ENCODE measurements at regions not wholly inside any gene's neighbourhood (a gene's known extent, or its start where the extent isn't known, plus 50 kb on each side); places are given as distances from the start of the nearest gene placed in this dataset.

- Mint-ChIP-seq H3K27ac (no peak overlapping the region), H3K27me3 (ENCODE audit: low read depth) (no peaks in the 10 kb centered on the region), H3K4me3 (no peak overlapping the region), H3K4me1 (peaks cover 9% of the 10 kb centered on the region), H3K9me3 (peaks cover 3% of the 10 kb centered on the region), H3K36me3 (no peaks in the 10 kb centered on the region)
- no peak for TF ChIP-seq CTCF (IDR thresholded peaks at IDR 0.05; ENCODE audit: unreplicated experiment)
- DNase-seq (ENCODE audit: low spot score in 2 of 2, unreplicated experiment in 2 of 2) = no peak
These were observed 183.0 kb upstream of the C2CD4B start for GRCh38 chr15:62348118-62348517.

- H3K27ac Mint-ChIP-seq = no peak overlapping the region
- peaks cover 9% of the 10 kb centered on the region for H3K4me1 Mint-ChIP-seq
- peaks cover 3% of the 10 kb centered on the region for H3K9me3 Mint-ChIP-seq
- no peaks in the 10 kb centered on the region for H3K27me3 Mint-ChIP-seq (ENCODE audit: low read depth)
- DNase-seq (ENCODE audit: low spot score in 2 of 2, unreplicated experiment in 2 of 2) = no peak
- no peaks in the 10 kb centered on the region for H3K36me3 Mint-ChIP-seq
- H3K4me3 Mint-ChIP-seq = no peak overlapping the region
- TF ChIP-seq CTCF (IDR thresholded peaks at IDR 0.05; ENCODE audit: unreplicated experiment) = no peak
These were observed 183.5 kb upstream of the C2CD4B start for GRCh38 chr15:62348623-62349022.

DNA sequence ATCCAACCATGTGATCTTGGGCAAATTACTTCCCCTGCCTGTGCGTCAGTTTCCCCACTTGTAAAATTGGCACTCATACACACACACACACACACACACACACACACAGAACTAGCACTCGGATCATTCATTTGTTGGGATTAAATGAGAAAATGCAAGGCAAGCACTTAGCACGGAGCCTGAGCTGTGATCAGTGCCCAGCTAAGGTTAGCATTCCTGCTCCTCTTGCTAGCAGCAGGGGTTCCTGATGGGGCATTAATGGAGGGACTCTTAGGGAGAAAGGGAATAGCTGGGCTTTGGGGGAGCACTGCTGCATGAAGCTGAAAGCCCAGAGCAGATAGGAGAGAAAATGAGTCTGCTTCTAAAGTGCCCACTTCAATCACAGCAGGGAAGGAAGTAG is 187.7 kb upstream of the C2CD4B start:
- Mint-ChIP-seq H3K9me3 (no peaks in the 10 kb centered on the region), H3K4me1 (no peaks in the 10 kb centered on the region), H3K27ac (no peak overlapping the region), H3K36me3 (no peaks in the 10 kb centered on the region), H3K27me3 (ENCODE audit: low read depth) (no peaks in the 10 kb centered on the region), H3K4me3 (no peak overlapping the region)
- no peak for TF ChIP-seq CTCF (IDR thresholded peaks at IDR 0.05; ENCODE audit: unreplicated experiment)
- DNase-seq (ENCODE audit: low spot score in 2 of 2, unreplicated experiment in 2 of 2) = no peak

- no peaks in the 10 kb centered on the region for H3K36me3 Mint-ChIP-seq
- no peak for TF ChIP-seq CTCF (IDR thresholded peaks at IDR 0.05; ENCODE audit: unreplicated experiment)
- H3K27me3 Mint-ChIP-seq (ENCODE audit: low read depth) = no peaks in the 10 kb centered on the region
- peaks cover 5% of the 10 kb centered on the region for H3K4me1 Mint-ChIP-seq
- no peak overlapping the region for H3K4me3 Mint-ChIP-seq
- H3K9me3 Mint-ChIP-seq = no peaks in the 10 kb centered on the region
- no peak overlapping the region for H3K27ac Mint-ChIP-seq
- DNase-seq (ENCODE audit: low spot score in 2 of 2, unreplicated experiment in 2 of 2) = no peak
These were observed 192.3 kb upstream of the C2CD4B start for GRCh38 chr15:62357431-62357830.

GRCh38 chr15:62359416-62359815 is 194.3 kb upstream of the C2CD4B start:
- no peak for DNase-seq (ENCODE audit: low spot score in 2 of 2, unreplicated experiment in 2 of 2)
- H3K4me1 Mint-ChIP-seq = peaks cover 5% of the 10 kb centered on the region
- H3K27ac Mint-ChIP-seq = no peak overlapping the region
- TF ChIP-seq CTCF (IDR thresholded peaks at IDR 0.05; ENCODE audit: unreplicated experiment) = no peak
- H3K36me3 Mint-ChIP-seq = no peaks in the 10 kb centered on the region
- H3K9me3 Mint-ChIP-seq = no peaks in the 10 kb centered on the region
- no peaks in the 10 kb centered on the region for H3K27me3 Mint-ChIP-seq (ENCODE audit: low read depth)
- no peak overlapping the region for H3K4me3 Mint-ChIP-seq
